ENCODE measurements at regions not wholly inside any gene's neighbourhood (a gene's known extent, or its start where the extent isn't known, plus 50 kb on each side); places are given as distances from the start of the nearest gene placed in this dataset.

DNA sequence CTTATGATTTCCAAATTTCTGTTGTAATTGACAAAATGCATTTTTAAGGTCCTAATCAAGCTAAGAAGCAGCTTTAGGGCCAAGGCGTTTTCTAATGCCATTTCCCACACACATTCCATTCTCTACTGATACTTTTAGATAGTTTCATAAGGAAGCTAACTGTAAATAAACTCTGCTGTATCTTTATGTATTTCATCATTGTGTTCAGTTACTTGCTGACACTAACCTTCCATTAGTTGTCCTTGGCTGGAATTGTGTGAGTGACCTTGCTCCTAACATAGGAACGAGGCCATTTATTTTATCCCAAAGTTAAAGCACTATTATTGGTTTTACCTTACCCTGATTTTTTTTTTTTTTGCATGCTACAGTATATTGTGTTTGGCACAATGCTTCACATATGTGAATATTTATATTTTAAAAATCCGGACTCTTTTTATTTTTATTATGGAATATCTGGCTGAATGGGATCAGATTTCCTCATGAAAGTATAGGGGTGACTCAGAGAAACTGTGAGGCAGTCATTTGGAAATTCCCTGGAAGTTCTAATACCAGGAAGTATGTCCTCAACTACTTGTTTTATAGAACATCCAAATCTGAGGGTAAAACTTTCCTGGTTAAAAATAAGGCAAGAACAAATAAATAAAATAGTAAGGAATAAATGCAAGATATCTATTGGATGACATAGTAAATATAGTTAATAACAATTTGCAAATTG, 62.7 kb upstream of the SORBS2 start:
- no peaks in the 10 kb centered on the region for H3K27me3 ChIP-seq (ENCODE audit: control insufficient read depth, extremely low read depth, insufficient read depth, low read length)
- FAIRE-seq (peak; percentile 32), DNase-seq (ENCODE audit: low read depth, low spot score) (no peak)
- H3K4me2 ChIP-seq (ENCODE audit: control insufficient read depth, extremely low read depth, insufficient read depth, low read depth, low read length), result no peak overlapping the region
- H3K27ac ChIP-seq (ENCODE audit: control insufficient read depth, insufficient read depth, low read length), result peak overlapping the region; percentile 51
- TF ChIP-seq, protein P1, sequence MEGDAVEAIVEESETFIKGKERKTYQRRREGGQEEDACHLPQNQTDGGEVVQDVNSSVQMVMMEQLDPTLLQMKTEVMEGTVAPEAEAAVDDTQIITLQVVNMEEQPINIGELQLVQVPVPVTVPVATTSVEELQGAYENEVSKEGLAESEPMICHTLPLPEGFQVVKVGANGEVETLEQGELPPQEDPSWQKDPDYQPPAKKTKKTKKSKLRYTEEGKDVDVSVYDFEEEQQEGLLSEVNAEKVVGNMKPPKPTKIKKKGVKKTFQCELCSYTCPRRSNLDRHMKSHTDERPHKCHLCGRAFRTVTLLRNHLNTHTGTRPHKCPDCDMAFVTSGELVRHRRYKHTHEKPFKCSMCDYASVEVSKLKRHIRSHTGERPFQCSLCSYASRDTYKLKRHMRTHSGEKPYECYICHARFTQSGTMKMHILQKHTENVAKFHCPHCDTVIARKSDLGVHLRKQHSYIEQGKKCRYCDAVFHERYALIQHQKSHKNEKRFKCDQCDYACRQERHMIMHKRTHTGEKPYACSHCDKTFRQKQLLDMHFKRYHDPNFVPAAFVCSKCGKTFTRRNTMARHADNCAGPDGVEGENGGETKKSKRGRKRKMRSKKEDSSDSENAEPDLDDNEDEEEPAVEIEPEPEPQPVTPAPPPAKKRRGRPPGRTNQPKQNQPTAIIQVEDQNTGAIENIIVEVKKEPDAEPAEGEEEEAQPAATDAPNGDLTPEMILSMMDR (optimal IDR thresholded peaks at IDR 0.05 in 1 of 3, IDR thresholded peaks at IDR 0.05 in 1 of 3, conservative IDR thresholded peaks at IDR 0.05 in 1 of 3; ENCODE audit: extremely low read depth in 1 of 3, insufficient read depth in 2 of 3, low read length in 3 of 3), result no peak
- TF ChIP-seq EZH2 (IDR thresholded peaks at IDR 0.05; ENCODE audit: low read length), result no peak
- peaks cover 3% of the 10 kb centered on the region for H3K4me1 ChIP-seq (ENCODE audit: control insufficient read depth, extremely low read depth, insufficient read depth, low read length)
- no peak overlapping the region for H3K9ac ChIP-seq (ENCODE audit: control insufficient read depth, extremely low read depth, insufficient read depth, low read length)
- no peaks in the 10 kb centered on the region for H4K20me1 ChIP-seq (ENCODE audit: control insufficient read depth, extremely low read depth, insufficient read depth, low read length)
- no peak overlapping the region for H3K4me3 ChIP-seq (ENCODE audit: control insufficient read depth in 2 of 3, extremely low read depth in 1 of 3, insufficient read depth in 2 of 3, low read depth in 1 of 3, low read length in 3 of 3)
- H3K36me3 ChIP-seq (ENCODE audit: control insufficient read depth in 2 of 2, extremely low read depth in 1 of 2, insufficient read depth in 2 of 2, low read length in 2 of 2), result no peaks in the 10 kb centered on the region
- no peaks in the 10 kb centered on the region for H3K79me2 ChIP-seq (ENCODE audit: control insufficient read depth, insufficient read depth, low read length)
- dilution Hi-C loops (cut with MboI; ENCODE audit: extremely low pct_ligation_motif_present, low sequenced_read_pairs), result no loop called here
- no peaks in the 10 kb centered on the region for H3K9me3 ChIP-seq (ENCODE audit: control insufficient read depth, low read depth, low read length)
- peak overlapping the region; percentile 45 for H2AFZ ChIP-seq (ENCODE audit: control insufficient read depth, low read length)
- H3K9me1 ChIP-seq (ENCODE audit: control insufficient read depth, extremely low read depth, insufficient read depth, low read length), result no peaks in the 10 kb centered on the region

DNA sequence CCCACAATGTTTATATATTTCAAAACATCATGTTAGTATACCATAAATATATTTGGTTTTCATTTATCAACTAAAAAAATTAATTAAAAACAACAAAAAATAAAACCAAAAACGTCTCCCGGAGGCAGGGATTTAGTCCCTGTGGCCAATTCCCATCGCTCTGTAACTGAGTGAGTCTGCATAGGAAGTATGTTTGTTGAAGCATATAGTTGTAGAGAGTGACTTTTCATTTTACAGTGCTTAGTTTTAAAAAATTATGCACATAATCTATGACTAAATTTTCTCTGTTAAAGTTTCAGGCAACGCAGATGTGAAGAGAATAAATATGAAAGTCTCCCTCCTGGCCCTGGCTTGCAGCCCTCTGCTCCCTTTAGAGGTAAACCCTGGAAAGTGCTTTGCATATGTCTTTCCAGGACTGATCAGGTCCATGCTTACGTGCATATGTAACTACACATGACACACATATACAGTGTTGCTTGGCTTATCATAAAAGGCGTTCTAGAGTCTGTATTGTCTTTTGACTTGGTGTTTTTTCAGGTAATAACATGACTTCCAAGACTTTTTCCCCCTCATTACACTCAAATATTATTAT, 63.4 kb upstream of the SORBS2 start:
- no peaks in the 10 kb centered on the region for H3K9me1 ChIP-seq (ENCODE audit: control insufficient read depth, extremely low read depth, insufficient read depth, low read length)
- H4K20me1 ChIP-seq (ENCODE audit: control insufficient read depth, extremely low read depth, insufficient read depth, low read length), result no peaks in the 10 kb centered on the region
- no peak overlapping the region for H3K4me2 ChIP-seq (ENCODE audit: control insufficient read depth, extremely low read depth, insufficient read depth, low read depth, low read length)
- no peaks in the 10 kb centered on the region for H3K36me3 ChIP-seq (ENCODE audit: control insufficient read depth in 2 of 2, extremely low read depth in 1 of 2, insufficient read depth in 2 of 2, low read length in 2 of 2)
- H2AFZ ChIP-seq (ENCODE audit: control insufficient read depth, low read length), result no peak overlapping the region
- dilution Hi-C loops (cut with MboI; ENCODE audit: extremely low pct_ligation_motif_present, low sequenced_read_pairs), result no loop called here
- no peak overlapping the region for H3K4me3 ChIP-seq (ENCODE audit: control insufficient read depth in 2 of 3, extremely low read depth in 1 of 3, insufficient read depth in 2 of 3, low read depth in 1 of 3, low read length in 3 of 3)
- H3K9me3 ChIP-seq (ENCODE audit: control insufficient read depth, low read depth, low read length), result no peaks in the 10 kb centered on the region
- no peaks in the 10 kb centered on the region for H3K79me2 ChIP-seq (ENCODE audit: control insufficient read depth, insufficient read depth, low read length)
- TF ChIP-seq EZH2 (IDR thresholded peaks at IDR 0.05; ENCODE audit: low read length), result no peak
- TF ChIP-seq, protein P1 (optimal IDR thresholded peaks at IDR 0.05 in 1 of 3, IDR thresholded peaks at IDR 0.05 in 1 of 3, conservative IDR thresholded peaks at IDR 0.05 in 1 of 3; ENCODE audit: extremely low read depth in 1 of 3, insufficient read depth in 2 of 3, low read length in 3 of 3), result no peak
- H3K4me1 ChIP-seq (ENCODE audit: control insufficient read depth, extremely low read depth, insufficient read depth, low read length), result peaks cover 3% of the 10 kb centered on the region
- FAIRE-seq, result no peak
- H3K9ac ChIP-seq (ENCODE audit: control insufficient read depth, extremely low read depth, insufficient read depth, low read length), result no peak overlapping the region
- DNase-seq (ENCODE audit: low read depth, low spot score), result no peak
- peak overlapping the region; percentile 1 for H3K27ac ChIP-seq (ENCODE audit: control insufficient read depth, insufficient read depth, low read length)
- no peaks in the 10 kb centered on the region for H3K27me3 ChIP-seq (ENCODE audit: control insufficient read depth, extremely low read depth, insufficient read depth, low read length)
